Right lobe of liver (tissue), 6 donors: ENCODE measurements at regions not wholly inside any gene's neighbourhood (a gene's known extent, or its start where the extent isn't known, plus 50 kb on each side); places are given as distances from the start of the nearest gene placed in this dataset.

Experiments used
- ATAC-seq, 4 donors: fragments of 200-7000 bp; cut with Tn5 transposase; one replicate each; pipeline ENCODE4 v1.9.1; 2020; ENCODE audit warnings: mild to moderate bottlenecking in 4 of 4, moderate library complexity in 4 of 4
- DNase-seq, 3 donors: peaks; one replicate each; pipeline ENCODE4 v3.0.0-alpha.2; 2020
- H3K27ac ChIP-seq, 3 donors: fragments of 200-600 bp; one replicate each; pipeline ENCODE4 v1.8.0; 2022
- H3K27me3 ChIP-seq, 2 donors: fragments of 200-600 bp; one replicate each; pipeline ENCODE4 v1.8.0; 2022
- H3K36me3 ChIP-seq, 4 donors: fragments of 200-600 bp; sonication (generic) in 1 of 4; one replicate each; pipeline versions ENCODE4 v1.5.1 to v1.8.0; 2017 to 2022; ENCODE audit warnings: control low read depth in 1 of 4
- H3K4me1 ChIP-seq, 4 donors: fragments of 200-600 bp; sonication (generic) in 1 of 4; one replicate each; pipeline versions ENCODE4 v1.5.1 to v1.8.0; 2017 to 2022; ENCODE audit warnings: control low read depth in 1 of 4
- H3K4me3 ChIP-seq, 3 donors: fragments of 200-600 bp; one replicate each; pipeline ENCODE4 v1.8.0; 2022
- H3K9me3 ChIP-seq, 4 donors: fragments of 200-600 bp; sonication (generic) in 1 of 4; one replicate each; pipeline versions ENCODE4 v1.5.1 to v1.8.0; 2017 to 2022; ENCODE audit warnings: control low read depth in 1 of 4
- CTCF ChIP-seq, 4 donors: fragments of 200-600 bp in 3 of 4; fragments of 450-650 bp in 1 of 4; IDR thresholded peaks; one replicate each; pipeline versions ENCODE4 v1.5.1 to v1.8.0; 2016 to 2022; ENCODE audit warnings: antibody characterized with exemption in 4 of 4, mild to moderate bottlenecking in 2 of 4
- POLR2A ChIP-seq: fragments of 450-650 bp; IDR thresholded peaks from one replicate; pipeline ENCODE4 v1.6.1; 2017; ENCODE audit warnings: antibody characterized with exemption, mild to moderate bottlenecking
- WGBS: methylation state at CpG from one replicate; pipeline ENCODE4 v1.1.6; 2018; ENCODE audit warnings: low coverage, low lambda C conversion rate; ENCODE audit not compliant: insufficient coverage; ENCODE audit errors: missing lambda C conversion rate; 5-methylcytosine and 5-hydroxymethylcytosine counted together
- intact Hi-C, 2 donors: fragments of 100-400 bp; cut with DNase I; formaldehyde crosslinking; loops; one replicate each; pipeline versions ENCODE4 v1.11.2 to v1.14.1; 2022
- small RNA-seq, 2 experiments: library from RNA; depleted of rRNA; stranded (forward); fragments of <200 nt; gene quantifications; one replicate each; pipeline ENCODE3, GENCODE V24; 2016
- donor health status: DM: no; HTN: yes; CAD: no.
- donor health status: DM: no; HTN: no; CAD: no.
- donor health status: DM: no; HTN: no; CAD: no.
- donor health status: DM: no; HTN: yes; CAD: no.
- donor health status: DM: no; HTN: yes; CAD: no.

- Histone ChIP-seq H3K27ac (no peak overlapping the region), H3K9me3 (no peaks in the 10 kb centered on the region), H3K4me1 (no peaks in the 10 kb centered on the region), H3K36me3 (no peaks in the 10 kb centered on the region), H3K4me3 (no peak overlapping the region), H3K27me3 (no peaks in the 10 kb centered on the region)
- TF ChIP-seq CTCF (IDR thresholded peaks at IDR 0.05) (no peak), POLR2A (no peak)
- ATAC-seq (no peak), DNase-seq (no peak)
- 65% methylated on average over 7 of the region's 7 CpGs for WGBS
- intact Hi-C loops = no loop called here
These were observed 52.8 kb upstream of the CADM1 start for GRCh38 chr11:115556984-115557383.

DNA sequence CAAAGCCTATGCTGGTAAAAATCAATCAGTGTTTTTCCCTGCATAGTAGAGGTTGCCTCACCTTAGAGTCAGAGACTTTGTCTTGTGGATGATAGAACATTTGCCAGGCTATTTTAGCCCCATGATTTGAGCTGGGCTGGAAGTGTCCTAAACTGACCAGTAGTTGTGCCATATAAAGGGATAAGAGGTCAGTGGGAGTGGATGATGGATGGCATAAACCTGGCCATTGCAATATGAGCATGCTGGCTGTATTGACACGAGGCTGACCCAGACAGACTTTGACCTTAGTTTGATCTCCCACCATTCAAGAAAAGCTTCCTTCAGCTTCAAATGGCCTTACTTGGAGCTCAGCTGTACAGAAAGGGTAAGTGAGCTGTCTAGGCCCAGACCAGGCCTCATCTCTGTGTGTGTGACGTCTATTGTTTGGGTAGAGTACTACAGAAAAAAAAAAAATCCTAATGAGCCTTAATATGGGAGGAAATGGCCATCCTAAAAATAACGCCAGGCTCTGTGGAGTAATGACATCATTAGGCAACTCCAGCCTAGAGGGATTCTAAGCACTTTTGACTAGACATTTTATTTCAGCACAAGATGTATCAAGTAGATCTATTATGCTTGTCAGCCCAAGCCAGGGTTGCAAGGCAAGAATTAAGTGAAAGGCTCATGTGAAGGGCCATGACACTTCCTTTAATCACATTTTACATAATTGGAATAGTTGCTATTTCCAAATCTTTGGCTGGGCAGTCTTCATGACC is 51.3 kb upstream of the CADM1 start:
- Histone ChIP-seq H3K27ac (no peak overlapping the region), H3K27me3 (no peaks in the 10 kb centered on the region), H3K4me3 (no peak overlapping the region), H3K4me1 (no peaks in the 10 kb centered on the region), H3K9me3 (no peaks in the 10 kb centered on the region), H3K36me3 (no peaks in the 10 kb centered on the region)
- ATAC-seq (peak in 2 of 4 donors; percentile 26 to 59), DNase-seq (no peak)
- TF ChIP-seq POLR2A (no peak), CTCF (IDR thresholded peaks at IDR 0.05) (no peak)
- intact Hi-C loops = no loop called here
- WGBS = 56% methylated on average over 3 of the region's 3 CpGs

Small RNAs in the stretch of these regions (small RNA-seq; reads per million reads assigned to genes)
- gene AP000770.2 = 0 reads per million in 2 experiments
- gene RF01210 = 0 reads per million in 2 experiments
- 0 reads per million in 2 experiments for gene RPL12P46
